Panc1 (cell line): ENCODE measurements at regions not wholly inside any gene's neighbourhood (a gene's known extent, or its start where the extent isn't known, plus 50 kb on each side); places are given as distances from the start of the nearest gene placed in this dataset.

ENCODE experiments used
- CTCF ChIP-seq: fragments of 450-650 bp; IDR thresholded peaks from 2 replicates; pipeline ENCODE4 v1.5.1; 2017; ENCODE audit warnings: mild to moderate bottlenecking
- POLR2AphosphoS5 ChIP-seq: IDR thresholded peaks from 2 replicates; pipeline ENCODE4 v1.6.1; 2012; ENCODE audit warnings: mild to moderate bottlenecking, low read depth, low read length, moderate library complexity
- REST ChIP-seq, 2 experiments: IDR thresholded peaks; 2 replicates each; pipeline ENCODE4 v1.6.1; 2011 to 2012; ENCODE audit warnings: low read depth in 2 of 2, control low read depth in 1 of 2, low read length in 1 of 2, mild to moderate bottlenecking in 1 of 2, moderate library complexity in 1 of 2; ENCODE audit not compliant: insufficient read depth in 1 of 2
- TCF7L2 ChIP-seq: IDR thresholded peaks from 2 replicates; pipeline ENCODE4 v1.6.1; 2011; ENCODE audit warnings: mild to moderate bottlenecking, low read depth, low read length, inconsistent platforms

GRCh38 chr3:4220065-4220464 is 83.1 kb upstream of the SETMAR start:
- no peak for TF ChIP-seq CTCF
- no peak for TF ChIP-seq TCF7L2
- TF ChIP-seq POLR2AphosphoS5 = no peak
- TF ChIP-seq REST (IDR thresholded peaks at IDR 0.05; ENCODE audit: insufficient read depth in 1 of 2, low read depth in 2 of 2, low read length in 1 of 2) = no peak
